ENCODE measurements at regions not wholly inside any gene's neighbourhood (a gene's known extent, or its start where the extent isn't known, plus 50 kb on each side); places are given as distances from the start of the nearest gene placed in this dataset.

DNA sequence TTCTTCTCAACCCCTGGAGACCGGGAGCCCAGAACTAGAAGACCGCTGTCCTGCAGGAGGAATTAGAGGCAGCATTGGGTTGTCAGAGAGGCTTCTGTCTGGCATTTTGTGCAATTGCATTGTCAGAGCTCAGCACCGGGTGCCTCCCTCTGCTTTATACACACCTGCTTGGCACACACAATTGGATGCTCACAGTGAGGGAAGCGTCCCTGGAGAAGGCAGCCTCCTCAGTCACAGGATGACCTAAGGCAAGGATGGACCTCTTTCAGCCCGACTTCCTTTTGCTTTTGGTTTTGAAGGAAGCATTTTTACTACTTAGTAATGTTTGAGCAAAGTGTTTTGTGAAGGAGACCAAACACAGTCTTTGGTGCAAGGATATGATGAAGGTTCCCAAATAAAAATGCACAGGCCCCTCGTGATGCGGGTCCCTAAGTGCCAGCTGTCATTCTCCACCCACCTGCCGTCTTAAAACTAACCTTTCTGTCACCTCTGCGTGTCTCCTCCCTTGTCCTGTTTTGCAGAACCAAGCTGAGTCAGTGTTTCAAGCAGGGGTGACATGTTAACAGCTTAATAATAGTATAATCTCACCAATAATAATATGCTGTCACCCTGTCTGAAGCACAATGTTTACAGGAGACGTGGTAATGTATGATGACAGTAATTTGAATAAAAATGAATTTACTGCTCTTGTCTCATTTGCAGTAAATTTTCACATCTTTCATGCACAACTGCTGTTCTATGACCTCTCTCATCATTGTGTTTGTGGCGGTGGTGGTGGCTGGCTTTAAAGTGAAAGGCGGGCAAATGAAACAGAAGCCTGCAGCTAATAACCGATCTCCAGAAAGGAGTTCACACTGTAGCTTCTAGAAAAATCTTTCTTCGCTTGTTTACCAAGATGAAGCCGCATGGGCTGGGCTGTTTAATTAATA lies 430.2 kb upstream of the MKI67 start:
- no peak for DNase-seq
- CTCF ChIA-PET: interaction anchor here (0.7 to 2.4 kb wide), 3 partner anchors 14 to 345 kb away, joined by 3 to 6 read pairs (median 4); no protein-coding TSS in a partner anchor
- no peaks in the 10 kb centered on the region for H3F3A ChIP-seq (replicated peaks; ENCODE audit: insufficient read depth)
- no peaks in the 10 kb centered on the region for H3K9me2 ChIP-seq
- no peak overlapping the region for H2AFZ ChIP-seq (ENCODE audit: low read depth)
- no peaks in the 10 kb centered on the region for H4K20me1 ChIP-seq (ENCODE audit: insufficient read depth)
- H3K79me2 ChIP-seq (ENCODE audit: insufficient read depth): no peaks in the 10 kb centered on the region
- no peak overlapping the region for H3K4me2 ChIP-seq
- WGBS (ENCODE audit: low lambda C conversion rate): 36% methylated on average over 14 of the region's 15 CpGs
- H3K9ac ChIP-seq: no peak overlapping the region
- no peaks in the 10 kb centered on the region for H3K4me1 ChIP-seq (ENCODE audit: control insufficient read depth in 1 of 2, insufficient read depth in 2 of 2, low read depth in 1 of 2, low read length in 1 of 2)
- no peak overlapping the region for H3K4me3 ChIP-seq (ENCODE audit: low read depth in 2 of 2, low read length in 1 of 2)
- no peaks in the 10 kb centered on the region for H3K36me3 ChIP-seq (replicated peaks in 1 of 2; ENCODE audit: control insufficient read depth in 1 of 2, insufficient read depth in 2 of 2, low read length in 1 of 2)
- TF ChIP-seq, protein P1, sequence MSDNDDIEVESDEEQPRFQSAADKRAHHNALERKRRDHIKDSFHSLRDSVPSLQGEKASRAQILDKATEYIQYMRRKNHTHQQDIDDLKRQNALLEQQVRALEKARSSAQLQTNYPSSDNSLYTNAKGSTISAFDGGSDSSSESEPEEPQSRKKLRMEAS (IDR thresholded peaks at IDR 0.05; ENCODE audit: low read depth): no peak
- no peak for TF ChIP-seq POLR2AphosphoS5 (IDR thresholded peaks at IDR 0.05; ENCODE audit: low read depth, low read length)
- TF ChIP-seq ELF1 (IDR thresholded peaks at IDR 0.05): no peak
- TF ChIP-seq YY1 (IDR thresholded peaks at IDR 0.05; ENCODE audit: low read depth): no peak
- no peak for TF ChIP-seq MEF2A (IDR thresholded peaks at IDR 0.05; ENCODE audit: borderline replicate concordance, low read depth)
- TF ChIP-seq, protein P2, sequence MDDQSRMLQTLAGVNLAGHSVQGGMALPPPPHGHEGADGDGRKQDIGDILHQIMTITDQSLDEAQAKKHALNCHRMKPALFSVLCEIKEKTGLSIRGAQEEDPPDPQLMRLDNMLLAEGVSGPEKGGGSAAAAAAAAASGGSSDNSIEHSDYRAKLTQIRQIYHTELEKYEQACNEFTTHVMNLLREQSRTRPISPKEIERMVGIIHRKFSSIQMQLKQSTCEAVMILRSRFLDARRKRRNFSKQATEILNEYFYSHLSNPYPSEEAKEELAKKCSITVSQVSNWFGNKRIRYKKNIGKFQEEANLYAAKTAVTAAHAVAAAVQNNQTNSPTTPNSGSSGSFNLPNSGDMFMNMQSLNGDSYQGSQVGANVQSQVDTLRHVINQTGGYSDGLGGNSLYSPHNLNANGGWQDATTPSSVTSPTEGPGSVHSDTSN (IDR thresholded peaks at IDR 0.05): no peak
- no peak for TF ChIP-seq GATA2 (CRISPR knock-in tag; IDR thresholded peaks at IDR 0.05)
- TF ChIP-seq MXI1 (IDR thresholded peaks at IDR 0.05; ENCODE audit: low read depth, low read length): no peak
- no peak for TF ChIP-seq SIN3A (IDR thresholded peaks at IDR 0.05; ENCODE audit: borderline replicate concordance, low read depth, low read length)
- no peak for TF ChIP-seq SMC3 (IDR thresholded peaks at IDR 0.05; ENCODE audit: low read depth, low read length)
- POLR2A ChIA-PET: no interaction called here
- H3K27me3 ChIP-seq (ENCODE audit: insufficient read depth): no peaks in the 10 kb centered on the region
- no peaks in the 10 kb centered on the region for H3K9me3 ChIP-seq
- H3K27ac ChIP-seq (ENCODE audit: low read depth in 2 of 2, low read length in 1 of 2): no peak overlapping the region

DNA sequence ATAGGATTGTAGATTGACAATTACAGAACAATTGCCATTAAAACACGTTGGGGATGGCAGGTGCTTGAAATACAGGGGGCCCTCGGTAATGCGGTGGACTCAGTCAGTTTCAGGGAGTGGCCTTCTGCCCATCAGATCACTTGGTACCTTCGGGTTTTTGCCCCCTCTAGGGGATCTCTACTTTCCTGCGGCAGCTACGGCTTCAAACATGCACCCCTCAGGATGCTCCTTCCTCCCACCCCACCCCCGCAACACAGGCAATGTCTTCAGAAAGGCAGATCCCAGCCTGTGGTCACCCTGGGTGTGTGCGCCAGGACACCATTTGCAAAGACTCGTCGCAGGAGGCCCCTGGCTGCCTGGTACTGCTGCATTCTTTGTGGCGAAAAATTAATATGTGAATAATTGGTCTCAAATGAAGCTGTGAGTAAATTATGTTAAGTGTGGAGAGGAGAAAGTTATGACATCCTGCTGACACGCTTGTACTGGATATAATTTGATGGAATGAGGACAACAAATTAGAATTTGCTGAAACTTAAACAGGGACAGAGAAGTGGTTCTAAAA lies 431.0 kb upstream of the MKI67 start:
- no peaks in the 10 kb centered on the region for H3K27me3 ChIP-seq (ENCODE audit: insufficient read depth)
- ChIA-PET POLR2A (no interaction called here), CTCF (interaction anchor here (0.7 to 2.4 kb wide), 2 partner anchors 313 to 346 kb away, joined by 3 to 6 read pairs; no protein-coding TSS in a partner anchor)
- H4K20me1 ChIP-seq (ENCODE audit: insufficient read depth): no peaks in the 10 kb centered on the region
- 46% methylated on average over 12 of the region's 12 CpGs for WGBS (ENCODE audit: low lambda C conversion rate)
- H2AFZ ChIP-seq (ENCODE audit: low read depth): no peak overlapping the region
- DNase-seq: no peak
- H3F3A ChIP-seq (replicated peaks; ENCODE audit: insufficient read depth): no peaks in the 10 kb centered on the region
- H3K9ac ChIP-seq: no peak overlapping the region
- no peak overlapping the region for H3K4me3 ChIP-seq (ENCODE audit: low read depth in 2 of 2, low read length in 1 of 2)
- H3K9me2 ChIP-seq: no peaks in the 10 kb centered on the region
- H3K4me1 ChIP-seq (ENCODE audit: control insufficient read depth in 1 of 2, insufficient read depth in 2 of 2, low read depth in 1 of 2, low read length in 1 of 2): no peaks in the 10 kb centered on the region
- H3K79me2 ChIP-seq (ENCODE audit: insufficient read depth): no peaks in the 10 kb centered on the region
- H3K4me2 ChIP-seq: no peak overlapping the region
- H3K36me3 ChIP-seq (replicated peaks in 1 of 2; ENCODE audit: control insufficient read depth in 1 of 2, insufficient read depth in 2 of 2, low read length in 1 of 2): no peaks in the 10 kb centered on the region
- H3K9me3 ChIP-seq: peaks cover 2% of the 10 kb centered on the region; the same call in 1 of the 2 replicates
- no peak overlapping the region for H3K27ac ChIP-seq (ENCODE audit: low read depth in 2 of 2, low read length in 1 of 2)
- TF ChIP-seq SMC3 (IDR thresholded peaks at IDR 0.05; ENCODE audit: low read depth, low read length) (no peak), SIN3A (IDR thresholded peaks at IDR 0.05; ENCODE audit: borderline replicate concordance, low read depth, low read length) (no peak), JUND (IDR thresholded peaks at IDR 0.05) (no peak), EZH2phosphoT487 (IDR thresholded peaks at IDR 0.05; ENCODE audit: borderline replicate concordance, low read depth) (no peak), FOXJ3 (CRISPR knock-in tag; IDR thresholded peaks at IDR 0.05) (no peak), YY1 (IDR thresholded peaks at IDR 0.05; ENCODE audit: low read depth) (no peak), TEAD4 (IDR thresholded peaks at IDR 0.05; ENCODE audit: borderline replicate concordance, insufficient read depth) (no peak), ELF1 (IDR thresholded peaks at IDR 0.05) (no peak), NFIC (IDR thresholded peaks at IDR 0.05; ENCODE audit: borderline replicate concordance) (no peak), TAF1 (IDR thresholded peaks at IDR 0.05; ENCODE audit: borderline replicate concordance, low read depth, low read length) (no peak), POLR2AphosphoS5 (IDR thresholded peaks at IDR 0.05; ENCODE audit: low read depth, low read length) (no peak), MXI1 (IDR thresholded peaks at IDR 0.05; ENCODE audit: low read depth, low read length) (no peak)
- TF ChIP-seq, protein P3, sequence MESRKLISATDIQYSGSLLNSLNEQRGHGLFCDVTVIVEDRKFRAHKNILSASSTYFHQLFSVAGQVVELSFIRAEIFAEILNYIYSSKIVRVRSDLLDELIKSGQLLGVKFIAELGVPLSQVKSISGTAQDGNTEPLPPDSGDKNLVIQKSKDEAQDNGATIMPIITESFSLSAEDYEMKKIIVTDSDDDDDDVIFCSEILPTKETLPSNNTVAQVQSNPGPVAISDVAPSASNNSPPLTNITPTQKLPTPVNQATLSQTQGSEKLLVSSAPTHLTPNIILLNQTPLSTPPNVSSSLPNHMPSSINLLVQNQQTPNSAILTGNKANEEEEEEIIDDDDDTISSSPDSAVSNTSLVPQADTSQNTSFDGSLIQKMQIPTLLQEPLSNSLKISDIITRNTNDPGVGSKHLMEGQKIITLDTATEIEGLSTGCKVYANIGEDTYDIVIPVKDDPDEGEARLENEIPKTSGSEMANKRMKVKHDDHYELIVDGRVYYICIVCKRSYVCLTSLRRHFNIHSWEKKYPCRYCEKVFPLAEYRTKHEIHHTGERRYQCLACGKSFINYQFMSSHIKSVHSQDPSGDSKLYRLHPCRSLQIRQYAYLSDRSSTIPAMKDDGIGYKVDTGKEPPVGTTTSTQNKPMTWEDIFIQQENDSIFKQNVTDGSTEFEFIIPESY (IDR thresholded peaks at IDR 0.05; ENCODE audit: borderline replicate concordance, low read depth): no peak
- TF ChIP-seq, protein P4, sequence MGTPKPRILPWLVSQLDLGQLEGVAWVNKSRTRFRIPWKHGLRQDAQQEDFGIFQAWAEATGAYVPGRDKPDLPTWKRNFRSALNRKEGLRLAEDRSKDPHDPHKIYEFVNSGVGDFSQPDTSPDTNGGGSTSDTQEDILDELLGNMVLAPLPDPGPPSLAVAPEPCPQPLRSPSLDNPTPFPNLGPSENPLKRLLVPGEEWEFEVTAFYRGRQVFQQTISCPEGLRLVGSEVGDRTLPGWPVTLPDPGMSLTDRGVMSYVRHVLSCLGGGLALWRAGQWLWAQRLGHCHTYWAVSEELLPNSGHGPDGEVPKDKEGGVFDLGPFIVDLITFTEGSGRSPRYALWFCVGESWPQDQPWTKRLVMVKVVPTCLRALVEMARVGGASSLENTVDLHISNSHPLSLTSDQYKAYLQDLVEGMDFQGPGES (IDR thresholded peaks at IDR 0.05; ENCODE audit: low read depth, low read length): no peak
- TF ChIP-seq, protein P5, sequence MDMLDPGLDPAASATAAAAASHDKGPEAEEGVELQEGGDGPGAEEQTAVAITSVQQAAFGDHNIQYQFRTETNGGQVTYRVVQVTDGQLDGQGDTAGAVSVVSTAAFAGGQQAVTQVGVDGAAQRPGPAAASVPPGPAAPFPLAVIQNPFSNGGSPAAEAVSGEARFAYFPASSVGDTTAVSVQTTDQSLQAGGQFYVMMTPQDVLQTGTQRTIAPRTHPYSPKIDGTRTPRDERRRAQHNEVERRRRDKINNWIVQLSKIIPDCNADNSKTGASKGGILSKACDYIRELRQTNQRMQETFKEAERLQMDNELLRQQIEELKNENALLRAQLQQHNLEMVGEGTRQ (IDR thresholded peaks at IDR 0.05; ENCODE audit: borderline replicate concordance, low read depth, low read length): no peak
- TF ChIP-seq, protein P1 (IDR thresholded peaks at IDR 0.05; ENCODE audit: low read depth): no peak
